ENCODE measurements at regions not wholly inside any gene's neighbourhood (a gene's known extent, or its start where the extent isn't known, plus 50 kb on each side); places are given as distances from the start of the nearest gene placed in this dataset.

- peak overlapping the region; percentile 7 for H3K4me3 Mint-ChIP-seq
- no peak overlapping the region for H3K27ac Mint-ChIP-seq
- no peak for TF ChIP-seq CTCF (conservative IDR thresholded peaks at IDR 0.05)
- DNase-seq (ENCODE audit: extremely low spot score, unreplicated experiment): no peak
- peaks cover 5% of the 10 kb centered on the region for H3K9me3 Mint-ChIP-seq
- H3K4me1 Mint-ChIP-seq (ENCODE audit: unreplicated experiment): peaks cover 12% of the 10 kb centered on the region
- H3K36me3 Mint-ChIP-seq: no peaks in the 10 kb centered on the region
- no peaks in the 10 kb centered on the region for H3K27me3 Mint-ChIP-seq
Measured at GRCh38 chr3:171548917-171549316, 88.7 kb upstream of the TNIK start.

- no peak overlapping the region for H3K27ac Mint-ChIP-seq
- H3K9me3 Mint-ChIP-seq: peaks cover 5% of the 10 kb centered on the region
- TF ChIP-seq CTCF (conservative IDR thresholded peaks at IDR 0.05): no peak
- peaks cover 6% of the 10 kb centered on the region for H3K4me1 Mint-ChIP-seq (ENCODE audit: unreplicated experiment)
- no peak for DNase-seq (ENCODE audit: extremely low spot score, unreplicated experiment)
- no peaks in the 10 kb centered on the region for H3K27me3 Mint-ChIP-seq
- no peaks in the 10 kb centered on the region for H3K36me3 Mint-ChIP-seq
- no peak overlapping the region for H3K4me3 Mint-ChIP-seq
Measured at GRCh38 chr3:171543759-171544300, 83.6 kb upstream of the TNIK start.

GRCh38 chr3:171542976-171543375, 82.8 kb upstream of the TNIK start:
- Mint-ChIP-seq H3K9me3 (no peaks in the 10 kb centered on the region), H3K36me3 (no peaks in the 10 kb centered on the region), H3K4me1 (ENCODE audit: unreplicated experiment) (no peaks in the 10 kb centered on the region), H3K4me3 (no peak overlapping the region), H3K27me3 (no peaks in the 10 kb centered on the region), H3K27ac (no peak overlapping the region)
- TF ChIP-seq CTCF (conservative IDR thresholded peaks at IDR 0.05): no peak
- DNase-seq (ENCODE audit: extremely low spot score, unreplicated experiment): no peak

GRCh38 chr3:171541647-171542046, 81.4 kb upstream of the TNIK start:
- Mint-ChIP-seq H3K27ac (no peak overlapping the region), H3K4me3 (no peak overlapping the region), H3K4me1 (ENCODE audit: unreplicated experiment) (no peaks in the 10 kb centered on the region), H3K9me3 (no peaks in the 10 kb centered on the region), H3K36me3 (no peaks in the 10 kb centered on the region), H3K27me3 (no peaks in the 10 kb centered on the region)
- no peak for DNase-seq (ENCODE audit: extremely low spot score, unreplicated experiment)
- no peak for TF ChIP-seq CTCF (conservative IDR thresholded peaks at IDR 0.05)

- no peaks in the 10 kb centered on the region for H3K36me3 Mint-ChIP-seq
- H3K4me3 Mint-ChIP-seq: no peak overlapping the region
- H3K4me1 Mint-ChIP-seq (ENCODE audit: unreplicated experiment): no peaks in the 10 kb centered on the region
- no peaks in the 10 kb centered on the region for H3K27me3 Mint-ChIP-seq
- no peak for DNase-seq (ENCODE audit: extremely low spot score, unreplicated experiment)
- H3K9me3 Mint-ChIP-seq: no peaks in the 10 kb centered on the region
- TF ChIP-seq CTCF (conservative IDR thresholded peaks at IDR 0.05): no peak
- H3K27ac Mint-ChIP-seq: no peak overlapping the region
Measured at GRCh38 chr3:171541181-171541580, 81.0 kb upstream of the TNIK start.

GRCh38 chr3:171535799-171536198, 75.6 kb upstream of the TNIK start:
- no peak overlapping the region for H3K27ac Mint-ChIP-seq
- no peak for TF ChIP-seq CTCF (conservative IDR thresholded peaks at IDR 0.05)
- H3K4me3 Mint-ChIP-seq: no peak overlapping the region
- DNase-seq (ENCODE audit: extremely low spot score, unreplicated experiment): no peak
- no peaks in the 10 kb centered on the region for H3K27me3 Mint-ChIP-seq
- no peaks in the 10 kb centered on the region for H3K4me1 Mint-ChIP-seq (ENCODE audit: unreplicated experiment)
- H3K9me3 Mint-ChIP-seq: no peaks in the 10 kb centered on the region
- no peaks in the 10 kb centered on the region for H3K36me3 Mint-ChIP-seq

All from type B pancreatic cell (in vitro differentiated cells).